ENCODE measurements at regions not wholly inside any gene's neighbourhood (a gene's known extent, or its start where the extent isn't known, plus 50 kb on each side); places are given as distances from the start of the nearest gene placed in this dataset.
A peak's percentile ranks its signal among the peaks of the same experiment; 100 is the strongest.

GRCh38 chr4:135274416-135274815, 1072.8 kb upstream of the PABPC4L start:
- H3K4me3 ChIP-seq (ENCODE audit: low read depth, low read length): no peak overlapping the region
- TF ChIP-seq CTCF (IDR thresholded peaks at IDR 0.05; ENCODE audit: low read depth, low read length, missing control alignments): no peak
- in situ Hi-C loops (cut with HindIII; ENCODE audit: low pct_ligation_motif_present, low sequenced_read_pairs): no loop called here
- H3K27ac ChIP-seq: no peak overlapping the region
- no peaks in the 10 kb centered on the region for H3K27me3 ChIP-seq (replicated peaks)
- no peaks in the 10 kb centered on the region for H3K36me3 ChIP-seq (replicated peaks)
- no peak for DNase-seq

GRCh38 chr4:135269125-135269890, 1067.7 kb upstream of the PABPC4L start:
- TF ChIP-seq CTCF (IDR thresholded peaks at IDR 0.05; ENCODE audit: low read depth, low read length, missing control alignments): no peak
- H3K36me3 ChIP-seq (replicated peaks): no peaks in the 10 kb centered on the region
- DNase-seq: no peak
- no peak overlapping the region for H3K27ac ChIP-seq
- H3K4me3 ChIP-seq (ENCODE audit: low read depth, low read length): no peak overlapping the region
- H3K27me3 ChIP-seq (replicated peaks): no peaks in the 10 kb centered on the region
- in situ Hi-C loops (cut with HindIII; ENCODE audit: low pct_ligation_motif_present, low sequenced_read_pairs): no loop called here

GRCh38 chr4:135268369-135268768, 1066.8 kb upstream of the PABPC4L start:
- in situ Hi-C loops (cut with HindIII; ENCODE audit: low pct_ligation_motif_present, low sequenced_read_pairs): no loop called here
- Histone ChIP-seq H3K27ac (no peak overlapping the region), H3K36me3 (replicated peaks) (no peaks in the 10 kb centered on the region), H3K27me3 (replicated peaks) (no peaks in the 10 kb centered on the region), H3K4me3 (ENCODE audit: low read depth, low read length) (no peak overlapping the region)
- no peak for DNase-seq
- TF ChIP-seq CTCF (IDR thresholded peaks at IDR 0.05; ENCODE audit: low read depth, low read length, missing control alignments): no peak

- no peak for DNase-seq
- no peaks in the 10 kb centered on the region for H3K36me3 ChIP-seq (replicated peaks)
- in situ Hi-C loops (cut with HindIII; ENCODE audit: low pct_ligation_motif_present, low sequenced_read_pairs): no loop called here
- no peak overlapping the region for H3K27ac ChIP-seq
- H3K4me3 ChIP-seq (ENCODE audit: low read depth, low read length): no peak overlapping the region
- no peaks in the 10 kb centered on the region for H3K27me3 ChIP-seq (replicated peaks)
- TF ChIP-seq CTCF (IDR thresholded peaks at IDR 0.05; ENCODE audit: low read depth, low read length, missing control alignments): no peak
Observed at GRCh38 chr4:135267148-135267865, 1065.7 kb upstream of the PABPC4L start.

- in situ Hi-C loops (cut with HindIII; ENCODE audit: low pct_ligation_motif_present, low sequenced_read_pairs): no loop called here
- peak; percentile 24 for DNase-seq
- Histone ChIP-seq H3K4me3 (ENCODE audit: low read depth, low read length) (no peak overlapping the region), H3K36me3 (replicated peaks) (no peaks in the 10 kb centered on the region), H3K27me3 (replicated peaks) (no peaks in the 10 kb centered on the region), H3K27ac (no peak overlapping the region)
- no peak for TF ChIP-seq CTCF (IDR thresholded peaks at IDR 0.05; ENCODE audit: low read depth, low read length, missing control alignments)
Observed at GRCh38 chr4:135256111-135256510, 1054.5 kb upstream of the PABPC4L start.
